GM19238 (cell line): ENCODE measurements at regions not wholly inside any gene's neighbourhood (a gene's known extent, or its start where the extent isn't known, plus 50 kb on each side); places are given as distances from the start of the nearest gene placed in this dataset.

Experiments
- DNase-seq: peaks from one replicate; pipeline ENCODE4 v3.0.0; 2011; ENCODE audit warnings: low spot score; ENCODE audit not compliant: insufficient read length

DNA sequence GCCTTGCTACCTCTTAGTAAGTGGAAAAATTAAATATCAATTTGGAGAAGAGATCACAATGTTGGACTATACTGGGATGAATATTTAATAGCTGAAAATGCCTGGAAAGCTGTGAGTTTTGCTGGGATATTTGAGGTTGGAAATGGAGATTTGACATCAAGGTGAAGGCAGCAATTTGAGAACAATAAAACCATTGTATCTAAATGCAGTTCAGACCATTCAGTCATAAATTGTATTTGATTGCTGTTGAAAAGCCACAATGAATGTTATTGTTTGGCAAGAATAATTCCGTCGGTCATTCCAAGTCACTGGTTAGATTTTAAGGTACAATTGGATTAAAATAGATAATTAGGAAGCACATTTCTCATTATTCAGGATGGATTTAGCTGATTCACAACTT lies 325.6 kb downstream of the HRH4 start:
- no peak for DNase-seq

DNA sequence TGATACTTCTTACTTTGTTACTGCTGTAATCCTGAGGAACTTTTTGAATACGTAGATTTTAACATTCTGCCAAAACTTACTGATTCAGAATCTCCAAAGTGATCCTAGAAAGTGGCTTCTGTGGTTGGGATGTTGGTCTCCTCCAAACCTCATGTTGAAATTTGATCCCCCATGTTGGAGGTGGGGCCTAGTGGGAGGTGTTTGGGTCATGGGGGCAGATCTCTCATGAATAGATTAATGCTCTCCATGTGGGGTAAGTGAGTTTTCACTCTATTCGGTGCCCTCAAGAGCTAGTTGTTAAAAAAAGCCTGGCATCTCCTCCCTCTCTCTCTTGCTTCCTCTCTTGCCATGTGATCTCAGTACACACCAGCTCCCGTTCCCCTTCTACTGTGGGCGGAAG lies 329.9 kb downstream of the HRH4 start:
- no peak for DNase-seq

DNA sequence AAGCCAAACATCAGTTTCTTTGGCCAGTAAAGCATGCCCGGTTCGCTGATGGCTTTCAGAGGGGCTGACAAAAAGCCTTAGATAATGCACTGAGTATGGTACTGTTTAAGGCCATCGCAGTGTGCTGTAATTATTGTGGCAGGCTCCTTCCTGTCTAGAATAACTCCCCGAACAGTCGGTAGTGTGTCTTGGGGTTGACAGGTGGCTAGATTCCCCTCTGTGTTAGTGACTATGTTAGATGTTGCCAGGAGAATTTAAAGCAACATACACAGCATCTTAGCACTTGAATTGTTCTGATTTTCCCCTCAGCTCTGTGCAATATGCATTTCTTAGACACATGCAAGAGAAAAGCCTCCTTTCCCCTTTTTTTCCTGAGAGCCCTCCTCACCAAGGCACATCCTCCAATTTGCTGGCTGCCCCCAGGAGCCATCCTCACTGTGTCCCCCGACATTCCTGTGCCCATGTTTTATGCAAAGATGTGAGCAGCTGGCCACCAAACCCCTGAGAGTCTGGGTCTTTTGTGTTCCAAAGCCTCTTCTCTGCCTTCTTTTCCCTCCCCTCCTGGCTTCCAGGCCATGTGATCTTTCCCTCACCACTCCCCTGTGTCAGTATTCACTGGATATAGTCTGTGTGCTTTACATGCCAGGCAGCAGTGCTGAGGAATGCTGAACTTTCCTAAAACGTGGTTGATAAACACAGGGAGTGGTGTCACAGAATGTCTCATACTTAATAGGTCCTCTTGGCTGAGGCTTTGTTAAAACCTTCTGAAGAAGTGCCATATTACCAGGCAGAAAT lies 331.5 kb downstream of the HRH4 start:
- DNase-seq: no peak

- DNase-seq: no peak
Measured at GRCh38 chr18:24793742-24794141, 333.3 kb downstream of the HRH4 start.

DNA sequence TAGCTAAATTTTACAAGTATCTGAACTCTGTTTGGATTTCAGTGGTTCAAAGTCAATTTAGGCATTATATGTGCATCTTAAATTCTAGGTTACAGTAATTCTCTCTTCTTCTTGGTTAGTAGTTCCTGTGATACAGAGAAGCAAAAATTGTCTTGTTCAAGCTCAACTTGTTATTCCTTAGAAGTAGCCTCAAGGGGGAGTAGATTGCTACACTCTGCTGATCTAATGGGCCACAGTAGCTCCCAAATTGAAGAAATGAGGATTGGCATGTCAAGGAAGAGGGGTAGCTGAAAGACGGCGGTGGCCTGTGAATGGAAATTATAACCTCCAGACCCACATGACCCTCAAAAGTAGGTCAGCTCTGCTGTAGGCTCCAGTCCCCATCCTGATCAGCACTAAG lies 334.7 kb downstream of the HRH4 start:
- DNase-seq: no peak

- no peak for DNase-seq
Measured at GRCh38 chr18:24797981-24798380, 337.5 kb downstream of the HRH4 start.

- no peak for DNase-seq
Measured at GRCh38 chr18:24799176-24799575, 338.7 kb downstream of the HRH4 start.

DNA sequence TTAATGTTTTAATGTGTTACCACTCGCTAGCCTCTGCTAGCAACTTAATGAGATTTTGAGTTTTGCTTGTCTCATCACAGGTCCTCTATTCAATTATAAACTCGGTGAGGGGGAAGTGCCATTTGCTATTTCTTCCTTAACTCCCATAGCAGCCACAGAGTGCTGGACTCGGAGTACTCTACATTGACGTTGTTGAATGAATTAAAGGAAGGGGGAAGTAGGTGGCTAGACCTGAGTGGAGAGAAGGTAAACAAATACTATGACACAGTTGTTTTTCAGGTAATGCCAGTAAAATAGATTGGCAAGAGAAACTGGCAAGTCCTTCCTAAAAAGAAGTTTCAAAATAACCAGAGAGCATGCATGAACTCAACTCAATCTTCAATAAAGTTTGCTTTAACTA lies 339.3 kb downstream of the HRH4 start:
- DNase-seq: no peak

- DNase-seq: no peak
Measured at GRCh38 chr18:24801001-24801400, 340.6 kb downstream of the HRH4 start.

GRCh38 chr18:24802456-24802855 lies 342.0 kb downstream of the HRH4 start:
- DNase-seq: no peak

- no peak for DNase-seq
Measured at GRCh38 chr18:24805156-24805555, 344.7 kb downstream of the HRH4 start.

- no peak for DNase-seq
Measured at GRCh38 chr18:24809173-24809950, 348.9 kb downstream of the HRH4 start.

- no peak for DNase-seq
Measured at GRCh38 chr18:24810561-24811305, 350.3 kb downstream of the HRH4 start.

DNA sequence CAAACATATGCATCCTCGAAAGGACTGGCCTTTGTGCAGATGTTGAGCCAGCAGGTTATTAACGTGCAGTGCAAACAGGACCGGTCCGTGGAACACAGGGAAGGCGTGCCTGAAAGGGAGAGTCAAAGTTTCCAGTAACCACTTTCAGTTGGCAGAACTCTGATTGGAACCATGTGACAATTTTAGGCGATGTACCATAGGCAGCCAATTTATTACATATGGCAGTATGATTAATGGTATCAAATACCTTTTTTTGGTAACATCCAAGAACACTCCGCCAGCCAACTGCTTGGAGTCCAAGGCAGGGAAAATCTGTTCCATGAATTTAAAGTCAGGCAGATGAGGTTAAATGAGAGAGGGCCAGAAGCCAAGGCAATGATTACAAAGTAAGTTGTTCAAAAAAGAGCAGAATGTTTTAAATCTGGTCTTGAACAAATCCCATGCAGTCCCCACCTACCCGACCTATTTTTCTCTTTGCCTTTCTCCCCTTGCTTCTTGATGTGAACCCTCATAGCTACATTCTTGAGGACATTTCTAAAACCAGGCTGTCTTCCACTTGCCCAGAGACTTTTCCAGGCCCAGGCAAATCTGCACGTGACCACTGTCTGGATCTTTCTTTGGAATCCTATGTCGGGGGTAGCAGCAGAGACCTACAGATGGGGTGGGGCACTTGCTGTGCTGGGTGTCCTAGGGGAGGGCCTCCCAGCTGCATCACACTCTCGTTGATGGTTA lies 351.7 kb downstream of the HRH4 start:
- no peak for DNase-seq

DNA sequence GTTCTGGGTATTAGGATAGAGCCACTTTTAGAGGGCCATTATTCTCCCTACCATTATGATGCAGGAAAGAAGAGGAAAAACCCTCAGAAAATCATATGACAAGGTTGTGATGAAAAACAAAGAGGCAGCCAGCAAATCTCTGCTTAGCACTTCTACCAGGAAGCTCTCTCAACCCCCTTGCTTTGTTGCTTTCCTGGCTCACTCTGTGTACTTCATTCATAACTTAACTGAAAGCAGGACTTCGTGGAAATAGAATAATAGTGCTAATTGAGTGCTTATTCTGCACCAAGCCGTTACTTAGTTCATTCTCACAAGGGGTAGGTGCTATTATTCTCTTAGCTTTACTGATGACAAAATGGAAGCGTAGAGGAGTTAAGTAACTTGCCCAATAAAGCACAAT lies 354.1 kb downstream of the HRH4 start:
- DNase-seq: no peak

DNA sequence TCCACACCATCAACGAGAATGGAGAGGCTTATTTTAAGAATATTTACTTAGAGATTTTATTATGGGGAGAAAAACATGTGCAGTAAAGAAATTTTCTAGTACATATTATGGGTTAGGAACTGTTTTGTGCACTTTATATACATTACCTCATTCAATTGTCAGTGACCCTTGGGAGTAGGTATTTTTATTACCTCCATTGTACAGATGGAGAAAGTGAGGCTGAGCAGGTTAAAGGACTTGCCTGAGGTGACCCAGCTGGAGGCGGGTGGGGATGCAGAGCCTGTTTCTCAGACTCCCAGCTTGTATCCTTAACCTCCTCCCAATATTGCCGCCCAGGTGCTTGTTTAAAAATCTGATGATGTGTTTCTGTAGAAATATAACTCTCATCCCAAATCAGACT lies 356.7 kb downstream of the HRH4 start:
- DNase-seq: no peak

DNA sequence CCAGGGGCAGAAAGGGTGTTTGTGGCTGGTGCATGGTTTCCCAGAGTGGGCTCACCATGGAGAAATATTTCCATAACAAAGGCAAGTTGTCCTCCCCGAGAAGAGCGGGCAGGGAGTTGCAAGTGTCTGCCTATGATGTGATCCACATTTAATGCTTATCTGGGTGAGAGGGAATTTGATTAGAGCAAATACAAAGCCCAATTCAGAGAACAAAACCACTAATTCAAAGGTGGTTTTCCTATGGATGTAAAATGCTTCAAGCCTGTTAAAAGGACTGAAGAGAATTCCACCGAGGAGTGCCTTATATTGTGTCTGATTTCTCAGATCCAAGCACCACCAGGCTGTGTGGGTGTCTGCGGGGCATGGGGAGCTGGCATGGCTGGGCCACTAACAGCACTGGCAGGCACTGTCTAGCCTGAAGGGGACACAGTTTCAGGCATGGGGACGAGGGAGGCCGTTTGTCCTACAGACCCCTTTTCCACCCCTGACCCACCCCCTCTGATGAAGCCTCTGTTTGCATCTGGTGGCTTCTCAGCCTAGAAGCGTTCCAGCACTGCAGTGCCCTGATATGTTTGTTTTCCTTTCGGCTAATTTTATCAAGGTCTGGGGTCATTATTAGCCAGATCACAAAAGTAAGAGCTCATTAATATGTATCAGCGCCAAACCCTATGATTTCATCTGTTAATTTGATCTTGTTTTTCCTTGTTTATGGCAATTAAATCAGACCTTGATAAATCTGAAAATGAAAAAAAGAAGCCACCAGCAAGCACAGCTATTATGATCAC lies 357.3 kb downstream of the HRH4 start:
- no peak for DNase-seq

DNA sequence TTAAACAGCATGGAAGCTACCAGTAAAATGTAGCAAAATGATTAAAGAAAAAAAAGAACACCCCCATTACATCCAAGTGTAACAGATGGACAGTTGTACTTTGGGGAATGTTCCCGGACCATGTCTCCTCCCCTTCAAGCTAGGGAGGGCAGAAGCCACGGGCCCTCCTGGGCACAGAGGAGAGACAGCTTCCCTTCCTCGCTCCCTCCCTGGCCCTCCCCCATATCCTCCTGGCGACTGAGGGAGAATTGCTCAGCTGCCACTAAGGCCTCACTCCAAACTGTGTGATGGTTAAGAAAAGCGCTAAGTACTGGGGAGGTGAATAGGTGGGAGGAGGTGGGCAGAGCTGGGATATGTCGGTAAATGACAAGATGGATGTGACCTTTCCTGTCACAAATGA lies 358.0 kb downstream of the HRH4 start:
- no peak for DNase-seq

DNA sequence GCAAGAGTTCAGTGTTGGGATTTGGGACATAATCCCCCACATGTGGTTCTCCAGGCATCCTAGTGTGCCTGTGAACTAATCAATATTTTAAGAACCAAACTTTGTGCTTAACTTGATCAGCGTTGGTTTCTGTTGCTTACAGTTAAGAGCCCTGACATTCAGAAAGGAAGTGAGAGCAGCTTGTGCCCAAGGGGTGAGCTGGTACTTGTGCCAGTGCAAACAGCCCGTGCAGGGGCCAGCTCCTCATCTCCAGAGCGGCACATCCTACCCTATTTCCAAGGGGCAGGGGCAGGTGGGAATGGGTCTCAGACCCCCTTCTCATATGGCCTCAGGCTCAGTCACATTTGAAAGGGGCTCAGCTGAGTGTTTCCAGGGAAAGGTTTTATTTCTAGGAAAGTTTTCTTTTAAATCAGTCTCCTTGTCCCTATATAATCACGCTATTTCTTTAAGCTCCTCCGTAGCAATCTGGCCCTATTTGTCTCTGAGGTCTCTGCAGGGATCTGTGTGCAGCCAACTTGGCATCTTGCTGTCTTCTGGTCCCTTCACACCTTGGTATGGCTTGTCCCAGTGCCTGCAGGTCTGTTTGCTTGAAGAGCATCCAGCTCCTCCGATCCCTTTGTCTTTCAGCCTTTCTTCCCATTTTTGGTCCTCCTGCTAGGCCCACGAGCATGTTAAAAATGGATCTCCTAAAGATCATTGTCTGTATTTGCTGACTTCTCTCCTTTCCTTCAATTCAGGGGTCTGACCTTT lies 358.9 kb downstream of the HRH4 start:
- DNase-seq: no peak

DNA sequence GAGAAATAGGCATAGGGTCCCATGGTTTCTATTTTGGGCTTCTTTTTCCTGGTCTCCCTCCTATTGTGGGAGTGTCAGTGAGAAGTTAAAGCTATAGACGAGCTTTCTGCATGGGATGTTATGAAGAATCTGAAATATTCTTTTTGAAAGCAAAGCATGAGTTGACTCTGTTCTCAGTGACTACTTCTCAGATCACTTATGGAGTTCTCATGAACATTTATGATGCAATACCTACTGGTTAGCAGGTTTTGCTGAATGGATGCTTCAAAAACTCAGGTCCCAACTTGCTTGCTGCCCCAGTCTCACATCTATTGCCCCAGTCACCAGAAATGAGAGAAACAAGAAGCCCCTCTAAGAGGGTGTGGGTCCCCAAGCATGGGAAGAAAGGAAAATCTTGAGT lies 365.0 kb downstream of the HRH4 start:
- no peak for DNase-seq
